Sigmoid colon (tissue), 6 donors: ENCODE measurements at regions not wholly inside any gene's neighbourhood (a gene's known extent, or its start where the extent isn't known, plus 50 kb on each side); places are given as distances from the start of the nearest gene placed in this dataset.
"Not testable (repeated sequence)": the region's sequence is repeated elsewhere in the genome, so short reads cannot be mapped to it uniquely, and the experiment has no call there.

Experiments used
- DNase-seq: peaks from one replicate; pipeline ENCODE4 v3.0.0-alpha.2; 2019
- H3K27ac ChIP-seq, 4 donors: fragments of 200-600 bp; sonication (generic); one replicate each; pipeline ENCODE4 v1.5.1; 2016 to 2019; ENCODE audit warnings: mild to moderate bottlenecking in 1 of 4
- H3K27me3 ChIP-seq, 3 donors: fragments of 200-600 bp; sonication (generic); one replicate each; pipeline ENCODE4 v1.5.1; 2019; ENCODE audit warnings: mild to moderate bottlenecking in 1 of 3
- H3K36me3 ChIP-seq, 4 donors: fragments of 200-600 bp; sonication (generic); one replicate each; pipeline ENCODE4 v1.5.1; 2016 to 2019
- H3K4me1 ChIP-seq, 4 donors: fragments of 200-600 bp; sonication (generic); one replicate each; pipeline ENCODE4 v1.5.1; 2017 to 2019
- H3K4me3 ChIP-seq, 4 donors: fragments of 200-600 bp; sonication (generic); one replicate each; pipeline ENCODE4 v1.5.1; 2017 to 2019; ENCODE audit warnings: mild to moderate bottlenecking in 2 of 4, moderate library complexity in 1 of 4
- H3K9me3 ChIP-seq, 4 donors: fragments of 200-600 bp in 3 of 4; sonication (generic) in 3 of 4; one replicate each; pipeline versions ENCODE4 v1.5.1 to v1.6.1; 2013 to 2019
- CTCF ChIP-seq, 4 experiments: fragments of 450-650 bp in 3 of 4; fragments of 200-600 bp in 1 of 4; IDR thresholded peaks; one replicate each; pipeline ENCODE4 v1.5.1; 2016 to 2019; ENCODE audit warnings: antibody characterized with exemption in 4 of 4, mild to moderate bottlenecking in 3 of 4, moderate library complexity in 2 of 4
- EP300 ChIP-seq, 4 donors: sonication (generic); formaldehyde crosslinking; IDR thresholded peaks; one replicate each; pipeline ENCODE4 v1.6.1; 2017; ENCODE audit warnings: antibody characterized with exemption in 4 of 4
- POLR2A ChIP-seq, 2 donors: fragments of 450-650 bp; IDR thresholded peaks; one replicate each; pipeline ENCODE4 v1.6.1; 2016; ENCODE audit warnings: antibody characterized with exemption in 2 of 2, mild to moderate bottlenecking in 2 of 2, moderate library complexity in 2 of 2
- POLR2AphosphoS5 ChIP-seq, 4 donors: sonication (generic); formaldehyde crosslinking; IDR thresholded peaks; one replicate each; pipeline ENCODE4 v1.6.1; 2017; ENCODE audit warnings: antibody characterized with exemption in 4 of 4
- WGBS, 2 donors: extraction: QIAGEN DNeasy Blood & Tissue Kit; methylation state at CpG; one replicate each; pipeline ENCODE4 v1.1.7; 2013; 5-methylcytosine and 5-hydroxymethylcytosine counted together
- intact Hi-C: fragments of 100-400 bp; cut with DNase I; formaldehyde crosslinking; loops from one replicate; pipeline ENCODE4 v1.15.1; 2023
- donor health status: healthy with polysubstance abuse.
- donor health status: healthy.

GRCh38 chr7:32762925-32763293 is 128.7 kb downstream of the KBTBD2 start:
- Histone ChIP-seq H3K27me3 (no peaks in the 10 kb centered on the region), H3K4me1 (no peaks in the 10 kb centered on the region), H3K4me3 (no peak overlapping the region), H3K27ac (no peak overlapping the region), H3K36me3 (no peaks in the 10 kb centered on the region), H3K9me3 (no peaks in the 10 kb centered on the region)
- intact Hi-C loops: no loop called here
- no peak for DNase-seq
- WGBS, 2 donors: 50 to 82% methylated on average over 23 of the region's 23 CpGs
- TF ChIP-seq CTCF (IDR thresholded peaks at IDR 0.05) (no peak), POLR2AphosphoS5 (IDR thresholded peaks at IDR 0.05) (no peak), POLR2A (IDR thresholded peaks at IDR 0.05) (no peak), EP300 (IDR thresholded peaks at IDR 0.05) (no peak)

GRCh38 chr7:32762206-32762924 is 129.2 kb downstream of the KBTBD2 start:
- H3K27ac ChIP-seq, H3K9me3 ChIP-seq, intact Hi-C loops, H3K4me1 ChIP-seq, DNase-seq, H3K27me3 ChIP-seq, H3K36me3 ChIP-seq, H3K4me3 ChIP-seq: not testable (repeated sequence)
- WGBS, 2 donors: 38 to 84% methylated on average over 23 to 29 of the region's 29 CpGs

- WGBS, 2 donors: 32 to 84% methylated on average over 46 of the region's 46 CpGs
- no peak overlapping the region for H3K4me3 ChIP-seq
- no peaks in the 10 kb centered on the region for H3K4me1 ChIP-seq
- TF ChIP-seq EP300 (IDR thresholded peaks at IDR 0.05): no peak
- no peak for TF ChIP-seq POLR2A (IDR thresholded peaks at IDR 0.05)
- TF ChIP-seq POLR2AphosphoS5 (IDR thresholded peaks at IDR 0.05): no peak
- TF ChIP-seq CTCF (IDR thresholded peaks at IDR 0.05): no peak
- intact Hi-C loops: no loop called here
- peak; percentile 62 for DNase-seq
- H3K36me3 ChIP-seq: no peaks in the 10 kb centered on the region
- no peaks in the 10 kb centered on the region for H3K27me3 ChIP-seq
- H3K27ac ChIP-seq: no peak overlapping the region
- no peaks in the 10 kb centered on the region for H3K9me3 ChIP-seq
These were observed 129.9 kb downstream of the KBTBD2 start for GRCh38 chr7:32761451-32762205.

GRCh38 chr7:32760755-32761154 is 130.8 kb downstream of the KBTBD2 start:
- not testable (repeated sequence) for H3K4me3 ChIP-seq

GRCh38 chr7:32759859-32760258 is 131.7 kb downstream of the KBTBD2 start:
- H3K9me3 ChIP-seq, H3K27me3 ChIP-seq, H3K4me3 ChIP-seq, intact Hi-C loops, H3K36me3 ChIP-seq, DNase-seq, H3K27ac ChIP-seq, H3K4me1 ChIP-seq: not testable (repeated sequence)
- 94 to 96% methylated on average over 3 of the region's 3 CpGs for WGBS, 2 donors

More at GRCh38 chr7:32760755-32761154, 130.8 kb downstream of the KBTBD2 start:
- 90 to 95% methylated on average over 5 of the region's 5 CpGs for WGBS, 2 donors
- H3K36me3 ChIP-seq, intact Hi-C loops, H3K4me1 ChIP-seq, DNase-seq, H3K9me3 ChIP-seq, H3K27ac ChIP-seq, H3K27me3 ChIP-seq: not testable (repeated sequence)

- H3K27me3 ChIP-seq, H3K9me3 ChIP-seq, H3K36me3 ChIP-seq, DNase-seq, H3K4me3 ChIP-seq, intact Hi-C loops, H3K27ac ChIP-seq, H3K4me1 ChIP-seq: not testable (repeated sequence)
- 88 to 94% methylated on average over 29 of the region's 29 CpGs for WGBS, 2 donors
These were observed 137.7 kb downstream of the KBTBD2 start for GRCh38 chr7:32753872-32754271.

GRCh38 chr7:32748337-32748736 is 143.2 kb downstream of the KBTBD2 start:
- DNase-seq, H3K27ac ChIP-seq, H3K9me3 ChIP-seq, H3K36me3 ChIP-seq, H3K4me1 ChIP-seq, H3K27me3 ChIP-seq, H3K4me3 ChIP-seq, intact Hi-C loops: not testable (repeated sequence)
- 89% methylated on average over 2 of the region's 2 CpGs for WGBS, 2 donors

- H3K36me3 ChIP-seq, H3K27me3 ChIP-seq, H3K9me3 ChIP-seq, intact Hi-C loops, DNase-seq, H3K4me1 ChIP-seq, H3K27ac ChIP-seq, H3K4me3 ChIP-seq: not testable (repeated sequence)
- 87 to 93% methylated on average over 6 of the region's 6 CpGs for WGBS, 2 donors
These were observed 144.0 kb downstream of the KBTBD2 start for GRCh38 chr7:32747443-32748148.

GRCh38 chr7:32741853-32742476 is 149.6 kb downstream of the KBTBD2 start:
- H3K36me3 ChIP-seq, DNase-seq, H3K4me3 ChIP-seq, H3K4me1 ChIP-seq, H3K27me3 ChIP-seq, H3K9me3 ChIP-seq, intact Hi-C loops: not testable (repeated sequence)
- 90 to 93% methylated on average over 4 of the region's 4 CpGs for WGBS, 2 donors
- peak overlapping the region in 2 of 4 donors; percentile 22 to 45 for H3K27ac ChIP-seq

GRCh38 chr7:32739749-32740148 is 151.8 kb downstream of the KBTBD2 start:
- H3K27me3 ChIP-seq, intact Hi-C loops, H3K27ac ChIP-seq, DNase-seq, H3K9me3 ChIP-seq, H3K4me1 ChIP-seq, H3K36me3 ChIP-seq, H3K4me3 ChIP-seq: not testable (repeated sequence)
- no CpG with 5 or more reads among the region's 1 CpG for WGBS, 2 donors
